PC-3 (cell line): ENCODE measurements at regions not wholly inside any gene's neighbourhood (a gene's known extent, or its start where the extent isn't known, plus 50 kb on each side); places are given as distances from the start of the nearest gene placed in this dataset.

Experiments
- ATAC-seq: fragments of 200-7000 bp; cut with Tn5 transposase; 2 replicates; pipeline ENCODE4 v1.9.1; 2020; ENCODE audit warnings: mild to moderate bottlenecking, moderate library complexity
- BruUV-seq: library from RNA; stranded (reverse); fragments of 400-500 nt; replicated peaks from 2 replicates; lab custom pipeline; 2021; lab: Mats Ljungman, UMichigan
- CTCF ChIA-PET: fragments of 300-600 bp; sonication (Branson Sonifier 250); formaldehyde crosslinking; loops from one replicate; lab custom pipeline; 2022; ENCODE audit warnings: antibody characterized with exemption; lab: Charles Lee
- POLR2A ChIA-PET: fragments of 300-600 bp; sonication (Branson Sonifier 250); formaldehyde crosslinking; loops from one replicate; lab custom pipeline; 2022; ENCODE audit warnings: antibody characterized with exemption; ENCODE audit not compliant: unreplicated experiment; lab: Charles Lee
- DNase-seq: peaks from one replicate; pipeline ENCODE4 v3.0.0-alpha.2; 2015
- H2AFZ ChIP-seq: fragments of 300-600 bp; sonication (generic); 2 replicates; pipeline ENCODE4 v1.6.0; 2016; ENCODE audit warnings: antibody characterized with exemption, low read length
- H3F3A ChIP-seq: fragments of 300-600 bp; sonication (generic); one replicate; pipeline ENCODE4 v1.6.0; 2017; ENCODE audit warnings: antibody characterized with exemption, low read length, control low read depth, mild to moderate bottlenecking; ENCODE audit not compliant: unreplicated experiment
- H3K27ac ChIP-seq: fragments of 300-600 bp; sonication (generic); 2 replicates; pipeline ENCODE4 v1.5.1; 2016; ENCODE audit warnings: mild to moderate bottlenecking, low read length
- H3K27me3 ChIP-seq: fragments of 300-600 bp; sonication (generic); 2 replicates; pipeline ENCODE4 v1.6.1; 2016; ENCODE audit warnings: low read length, mixed read lengths
- H3K36me3 ChIP-seq: fragments of 300-600 bp; sonication (generic); 2 replicates; pipeline ENCODE4 v1.6.1; 2016; ENCODE audit warnings: low read depth, mixed run types, low read length, mixed read lengths
- H3K4me1 ChIP-seq: fragments of 300-600 bp; sonication (generic); 2 replicates; pipeline ENCODE4 v1.5.1; 2016; ENCODE audit warnings: low read length; ENCODE audit not compliant: insufficient read depth
- H3K4me2 ChIP-seq: fragments of 300-600 bp; sonication (generic); 2 replicates; pipeline ENCODE4 v1.6.0; 2016; ENCODE audit warnings: low read length
- H3K4me3 ChIP-seq: fragments of 300-600 bp; sonication (generic); 2 replicates; pipeline ENCODE4 v1.5.1; 2016; ENCODE audit warnings: mild to moderate bottlenecking, low read length, mixed read lengths
- H3K79me2 ChIP-seq: fragments of 300-600 bp; sonication (generic); 2 replicates; pipeline ENCODE4 v1.6.1; 2017; ENCODE audit warnings: low read length, mixed read lengths
- H3K9ac ChIP-seq: fragments of 300-600 bp; sonication (generic); 2 replicates; pipeline ENCODE4 v1.6.0; 2016; ENCODE audit warnings: mild to moderate bottlenecking, low read length
- H3K9me2 ChIP-seq: fragments of 300-600 bp; sonication (generic); replicated peaks from 2 replicates; pipeline ENCODE4 v1.6.1; 2016; ENCODE audit warnings: mixed run types, low read length, mixed read lengths
- H3K9me3 ChIP-seq: fragments of 300-600 bp; sonication (generic); 2 replicates; pipeline ENCODE4 v1.6.1; 2016; ENCODE audit warnings: low read length, mixed read lengths
- H4K20me1 ChIP-seq: fragments of 300-600 bp; sonication (generic); 2 replicates; pipeline ENCODE4 v1.6.1; 2016; ENCODE audit warnings: low read length, mixed read lengths
- CTCF ChIP-seq: fragments of 300-600 bp; sonication (generic); conservative IDR thresholded peaks from 2 replicates; pipeline ENCODE4 v1.5.1; 2017; ENCODE audit warnings: antibody characterized with exemption, low read depth, mild to moderate bottlenecking, low read length
- EZH2 ChIP-seq: fragments of 300-600 bp; sonication (generic); IDR thresholded peaks from one replicate; pipeline ENCODE4 v1.6.1; 2017; ENCODE audit warnings: antibody characterized with exemption, mild to moderate bottlenecking, low read length; ENCODE audit not compliant: unreplicated experiment
- EZH2phosphoT487 ChIP-seq: fragments of 300-600 bp; sonication (generic); IDR thresholded peaks from 2 replicates; pipeline ENCODE4 v1.6.1; 2018; ENCODE audit warnings: mild to moderate bottlenecking, antibody characterized with exemption, low read length, borderline replicate concordance
- intact Hi-C: fragments of 100-400 bp; cut with micrococcal nuclease; formaldehyde crosslinking; loops from 2 replicates; pipeline ENCODE4 v1.9.0; 2023

GRCh38 chr6:6783721-6784120, 195.2 kb downstream of the LY86 start:
- H3K27me3 ChIP-seq, result no peaks in the 10 kb centered on the region
- H3K4me1 ChIP-seq, result peaks cover 20% of the 10 kb centered on the region
- no peaks in the 10 kb centered on the region for H3K9me2 ChIP-seq
- no peaks in the 10 kb centered on the region for H3F3A ChIP-seq
- H3K4me2 ChIP-seq, result no peak overlapping the region
- no peaks in the 10 kb centered on the region for H3K9me3 ChIP-seq
- no peak overlapping the region for H2AFZ ChIP-seq
- H3K9ac ChIP-seq, result no peak overlapping the region
- H3K79me2 ChIP-seq, result no peaks in the 10 kb centered on the region
- no peaks in the 10 kb centered on the region for H3K36me3 ChIP-seq
- POLR2A ChIA-PET, result interaction anchor here (0.6 kb wide), 1 partner anchor 60 kb away, joined by 3 read pairs; no protein-coding TSS in a partner anchor
- no peak overlapping the region for H3K27ac ChIP-seq
- no peak overlapping the region for H3K4me3 ChIP-seq
- no peaks in the 10 kb centered on the region for H4K20me1 ChIP-seq
- ATAC-seq, result no peak
- intact Hi-C loops, result no loop called here
- TF ChIP-seq EZH2 (no peak), CTCF (no peak), EZH2phosphoT487 (no peak)
- no TSS peak for BruUV-seq
- DNase-seq, result no peak
- CTCF ChIA-PET, result interaction anchor here (0.6 kb wide), 1 partner anchor 1008 kb away, joined by 12 read pairs; no protein-coding TSS in a partner anchor

GRCh38 chr6:6784514-6785162, 196.1 kb downstream of the LY86 start:
- CTCF ChIA-PET, result no interaction called here
- Histone ChIP-seq H3K9me3 (no peaks in the 10 kb centered on the region), H2AFZ (no peak overlapping the region), H4K20me1 (no peaks in the 10 kb centered on the region), H3K9ac (no peak overlapping the region), H3K4me1 (peaks cover 21% of the 10 kb centered on the region), H3K36me3 (no peaks in the 10 kb centered on the region), H3K4me2 (no peak overlapping the region), H3K79me2 (no peaks in the 10 kb centered on the region), H3K4me3 (no peak overlapping the region), H3K9me2 (no peaks in the 10 kb centered on the region), H3K27me3 (no peaks in the 10 kb centered on the region), H3K27ac (no peak overlapping the region), H3F3A (no peaks in the 10 kb centered on the region)
- no TSS peak for BruUV-seq
- TF ChIP-seq EZH2 (no peak), CTCF (no peak), EZH2phosphoT487 (no peak)
- no peak for DNase-seq
- POLR2A ChIA-PET, result interaction anchor here (0.6 kb wide), 1 partner anchor 59 kb away, joined by 3 read pairs; no protein-coding TSS in a partner anchor
- intact Hi-C loops, result no loop called here
- no peak for ATAC-seq

- Histone ChIP-seq H3K27me3 (no peaks in the 10 kb centered on the region), H3K36me3 (no peaks in the 10 kb centered on the region), H3F3A (no peaks in the 10 kb centered on the region), H4K20me1 (no peaks in the 10 kb centered on the region), H2AFZ (no peak overlapping the region), H3K4me1 (peaks cover 24% of the 10 kb centered on the region), H3K9me3 (no peaks in the 10 kb centered on the region), H3K4me3 (no peak overlapping the region), H3K79me2 (no peaks in the 10 kb centered on the region), H3K9me2 (no peaks in the 10 kb centered on the region), H3K9ac (no peak overlapping the region), H3K4me2 (no peak overlapping the region), H3K27ac (no peak overlapping the region)
- DNase-seq, result no peak
- intact Hi-C loops, result no loop called here
- POLR2A ChIA-PET, result no interaction called here
- CTCF ChIA-PET, result no interaction called here
- ATAC-seq, result no peak
- TF ChIP-seq CTCF, result no peak
- no peak for TF ChIP-seq EZH2
- no peak for TF ChIP-seq EZH2phosphoT487
- no TSS peak for BruUV-seq
These were observed 196.6 kb downstream of the LY86 start for GRCh38 chr6:6785163-6785521.
